Endothelial cell of umbilical vein (primary cell): ENCODE measurements at regions not wholly inside any gene's neighbourhood (a gene's known extent, or its start where the extent isn't known, plus 50 kb on each side); places are given as distances from the start of the nearest gene placed in this dataset.

Experiments used
- BruUV-seq: library from RNA; stranded (reverse); fragments of 400-500 nt; replicated peaks from 2 replicates; lab custom pipeline; 2021; lab: Mats Ljungman, UMichigan
- CTCF ChIA-PET: fragments of 300-600, 350-600 bp; sonication (Branson Sonifier 250); formaldehyde crosslinking; loops from one replicate; lab custom pipeline; 2021; ENCODE audit warnings: antibody characterized with exemption, inconsistent platforms; lab: Charles Lee
- POLR2A ChIA-PET: fragments of 300-600, 350-600 bp; sonication (Branson Sonifier 250); formaldehyde crosslinking; loops from one replicate; lab custom pipeline; 2021; ENCODE audit warnings: antibody characterized with exemption, inconsistent platforms; lab: Charles Lee
- DNase-seq: peaks from one replicate; pipeline ENCODE4 v3.0.0-alpha.2; 2011; ENCODE audit warnings: low read depth, low spot score
- FAIRE-seq: peaks from 2 replicates; lab custom pipeline; 2011; peaks lifted over from hg19 to GRCh38; lab: Jason Lieb, UNC
- H2AFZ ChIP-seq: 2 replicates; pipeline ENCODE4 v1.6.0; 2012; ENCODE audit warnings: low read depth, low read length, control low read depth, inconsistent platforms
- H3K27ac ChIP-seq: 2 replicates; pipeline ENCODE4 v1.5.1; 2011; ENCODE audit warnings: low read depth, mild to moderate bottlenecking, control low read depth, low read length, moderate library complexity; ENCODE audit not compliant: insufficient read depth
- H3K27me3 ChIP-seq, 2 experiments: 2 replicates each; pipeline versions ENCODE4 v1.6.0 to v1.6.1; 2011; ENCODE audit warnings: low read length in 2 of 2, mixed read lengths in 1 of 2; ENCODE audit not compliant: control insufficient read depth in 2 of 2, insufficient read depth in 2 of 2
- H3K36me3 ChIP-seq, 2 experiments: 2 replicates in 1 of 2; 3 replicates in 1 of 2; pipeline ENCODE4 v1.5.1; 2011; ENCODE audit warnings: low read length in 2 of 2, mild to moderate bottlenecking in 1 of 2, moderate library complexity in 1 of 2; ENCODE audit not compliant: control insufficient read depth in 2 of 2, insufficient read depth in 2 of 2; ENCODE audit errors: extremely low read depth in 1 of 2
- H3K4me1 ChIP-seq: 3 replicates; pipeline ENCODE4 v1.5.1; 2011; ENCODE audit warnings: mild to moderate bottlenecking, low read length; ENCODE audit not compliant: control insufficient read depth, insufficient read depth; ENCODE audit errors: extremely low read depth
- H3K4me2 ChIP-seq: 2 replicates; pipeline ENCODE4 v1.6.1; 2011; ENCODE audit warnings: low read length, control low read depth, mixed read lengths; ENCODE audit not compliant: insufficient read depth
- H3K4me3 ChIP-seq, 3 experiments: fragments of 200-600 bp in 1 of 3; sonication (generic), shearing (Covaris generic) in 1 of 3; replicated peaks in 1 of 3; 2 replicates each; pipeline ENCODE4 v1.5.1; 2011 to 2016; ENCODE audit warnings: control low read depth in 3 of 3, low read length in 3 of 3, mild to moderate bottlenecking in 2 of 3, inconsistent platforms in 1 of 3, low read depth in 1 of 3, moderate library complexity in 1 of 3; ENCODE audit not compliant: insufficient read depth in 1 of 3
- H3K79me2 ChIP-seq: 2 replicates; pipeline ENCODE4 v1.6.0; 2012; ENCODE audit warnings: low read length, inconsistent platforms; ENCODE audit not compliant: control insufficient read depth, insufficient read depth
- H3K9ac ChIP-seq: replicated peaks from 2 replicates; pipeline ENCODE3; 2011; ENCODE audit warnings: low read length, control low read depth; ENCODE audit not compliant: insufficient read depth; ENCODE audit errors: extremely low read depth
- H3K9me1 ChIP-seq: replicated peaks from 3 replicates; pipeline ENCODE4 v1.6.0; 2011; ENCODE audit warnings: mild to moderate bottlenecking, low read length; ENCODE audit not compliant: control insufficient read depth, insufficient read depth; ENCODE audit errors: extremely low read depth
- H3K9me3 ChIP-seq: replicated peaks from 2 replicates; pipeline ENCODE4 v1.5.1; 2012; ENCODE audit warnings: low read length, inconsistent platforms; ENCODE audit not compliant: control insufficient read depth, insufficient read depth
- H4K20me1 ChIP-seq: replicated peaks from 2 replicates; pipeline ENCODE3; 2011; ENCODE audit warnings: mild to moderate bottlenecking, low read length; ENCODE audit not compliant: control insufficient read depth, insufficient read depth; ENCODE audit errors: extremely low read depth
- EZH2 ChIP-seq: IDR thresholded peaks from 2 replicates; pipeline ENCODE4 v1.6.1; 2012; ENCODE audit warnings: borderline replicate concordance, low read depth, mild to moderate bottlenecking, moderate library complexity, low read length, inconsistent platforms; ENCODE audit not compliant: severe bottlenecking
- FOS ChIP-seq: IDR thresholded peaks from 2 replicates; pipeline ENCODE4 v1.6.1; 2011; ENCODE audit warnings: mild to moderate bottlenecking, low read length, moderate library complexity, borderline replicate concordance; ENCODE audit not compliant: insufficient read depth
- GATA2 ChIP-seq: IDR thresholded peaks from 2 replicates; pipeline ENCODE4 v1.7.0; 2011; ENCODE audit warnings: low read depth, mild to moderate bottlenecking, moderate library complexity, mixed read lengths, low read length; ENCODE audit not compliant: insufficient read length, insufficient read depth
- JUN ChIP-seq: IDR thresholded peaks from 2 replicates; pipeline ENCODE4 v1.6.1; 2011; ENCODE audit warnings: borderline replicate concordance, low read depth; ENCODE audit not compliant: insufficient read length, insufficient read depth
- MYC ChIP-seq: IDR thresholded peaks from one replicate; pipeline ENCODE4 v1.6.1; 2011; ENCODE audit warnings: mild to moderate bottlenecking, low read depth, low read length
- POLR2A ChIP-seq: IDR thresholded peaks from 2 replicates; pipeline ENCODE4 v1.6.1; 2012; ENCODE audit warnings: low read depth, mild to moderate bottlenecking, control low read depth, low read length
- POLR2AphosphoS5 ChIP-seq: IDR thresholded peaks from 2 replicates; pipeline ENCODE4 v1.6.1; 2012; ENCODE audit warnings: low read depth, mild to moderate bottlenecking, control low read depth, low read length, moderate library complexity; ENCODE audit not compliant: insufficient read depth
- dilution Hi-C: fragments of 300-500 bp; cut with MboI; formaldehyde crosslinking; loops from one replicate; pipeline ENCODE4 v1.15.0; 2019; ENCODE audit warnings: low sequenced_read_pairs; ENCODE audit not compliant: extremely low pct_ligation_motif_present
- intact Hi-C: fragments of 100-400 bp; cut with micrococcal nuclease; formaldehyde crosslinking; loops from one replicate; pipeline ENCODE4 v1.10.0; 2022
- TF ChIP-seq, protein P1 (sequence below): IDR thresholded peaks from 2 replicates; pipeline ENCODE4 v1.6.1; 2011; ENCODE audit not compliant: insufficient read depth, insufficient read length
- TF ChIP-seq, protein P2 (sequence below), 2 donors: IDR thresholded peaks; 1 replicate in 1 of 2; 2 replicates in 1 of 2; pipeline ENCODE4 v1.5.1; 2011; ENCODE audit warnings: low read length in 2 of 2, mild to moderate bottlenecking in 2 of 2, moderate library complexity in 2 of 2, control low read depth in 1 of 2, inconsistent platforms in 1 of 2, low read depth in 1 of 2; ENCODE audit not compliant: insufficient read depth in 1 of 2; ENCODE audit errors: extremely low read depth in 1 of 2

GRCh38 chr2:133768658-133769435 is 200.6 kb upstream of the NCKAP5 start:
- CTCF ChIA-PET: interaction anchor here (1.5 to 1.9 kb wide), 2 partner anchors 11 to 209 kb away, joined by 4 to 10 read pairs; no protein-coding TSS in a partner anchor
- intact Hi-C loops: no loop called here

GRCh38 chr2:133773854-133774653 is 205.8 kb upstream of the NCKAP5 start:
- Histone ChIP-seq H3K79me2 (no peaks in the 10 kb centered on the region), H4K20me1 (no peaks in the 10 kb centered on the region), H3K9ac (no peak overlapping the region), H3K4me3 (no peak overlapping the region), H3K4me2 (no peak overlapping the region), H3K9me3 (no peaks in the 10 kb centered on the region), H3K27ac (no peak overlapping the region), H3K36me3 (no peaks in the 10 kb centered on the region), H2AFZ (peak overlapping the region; percentile 3), H3K27me3 (no peaks in the 10 kb centered on the region), H3K4me1 (peaks cover 3% of the 10 kb centered on the region), H3K9me1 (no peaks in the 10 kb centered on the region)
- intact Hi-C loops (no loop called here), dilution Hi-C loops (no loop called here)
- POLR2A ChIA-PET: no interaction called here
- CTCF ChIA-PET: no interaction called here
- FAIRE-seq (no peak), DNase-seq (no peak)
- BruUV-seq: no TSS peak
- TF ChIP-seq FOS (no peak), GATA2 (no peak), MYC (no peak), POLR2AphosphoS5 (no peak), EZH2 (no peak), POLR2A (no peak), JUN (no peak)
- TF ChIP-seq, protein P1, sequence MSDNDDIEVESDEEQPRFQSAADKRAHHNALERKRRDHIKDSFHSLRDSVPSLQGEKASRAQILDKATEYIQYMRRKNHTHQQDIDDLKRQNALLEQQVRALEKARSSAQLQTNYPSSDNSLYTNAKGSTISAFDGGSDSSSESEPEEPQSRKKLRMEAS: no peak
- TF ChIP-seq, protein P2, sequence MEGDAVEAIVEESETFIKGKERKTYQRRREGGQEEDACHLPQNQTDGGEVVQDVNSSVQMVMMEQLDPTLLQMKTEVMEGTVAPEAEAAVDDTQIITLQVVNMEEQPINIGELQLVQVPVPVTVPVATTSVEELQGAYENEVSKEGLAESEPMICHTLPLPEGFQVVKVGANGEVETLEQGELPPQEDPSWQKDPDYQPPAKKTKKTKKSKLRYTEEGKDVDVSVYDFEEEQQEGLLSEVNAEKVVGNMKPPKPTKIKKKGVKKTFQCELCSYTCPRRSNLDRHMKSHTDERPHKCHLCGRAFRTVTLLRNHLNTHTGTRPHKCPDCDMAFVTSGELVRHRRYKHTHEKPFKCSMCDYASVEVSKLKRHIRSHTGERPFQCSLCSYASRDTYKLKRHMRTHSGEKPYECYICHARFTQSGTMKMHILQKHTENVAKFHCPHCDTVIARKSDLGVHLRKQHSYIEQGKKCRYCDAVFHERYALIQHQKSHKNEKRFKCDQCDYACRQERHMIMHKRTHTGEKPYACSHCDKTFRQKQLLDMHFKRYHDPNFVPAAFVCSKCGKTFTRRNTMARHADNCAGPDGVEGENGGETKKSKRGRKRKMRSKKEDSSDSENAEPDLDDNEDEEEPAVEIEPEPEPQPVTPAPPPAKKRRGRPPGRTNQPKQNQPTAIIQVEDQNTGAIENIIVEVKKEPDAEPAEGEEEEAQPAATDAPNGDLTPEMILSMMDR (IDR thresholded peaks at IDR 0.05; ENCODE audit: extremely low read depth in 1 of 2, insufficient read depth in 1 of 2, low read depth in 1 of 2, low read length in 2 of 2): no peak

More at GRCh38 chr2:133768658-133769435, 200.6 kb upstream of the NCKAP5 start:
- no peak for DNase-seq
- Histone ChIP-seq H3K9ac (no peak overlapping the region), H2AFZ (no peak overlapping the region), H3K79me2 (no peaks in the 10 kb centered on the region), H3K9me3 (no peaks in the 10 kb centered on the region), H3K36me3 (no peaks in the 10 kb centered on the region), H3K27me3 (no peaks in the 10 kb centered on the region), H4K20me1 (no peaks in the 10 kb centered on the region), H3K4me1 (no peaks in the 10 kb centered on the region), H3K4me2 (no peak overlapping the region), H3K9me1 (no peaks in the 10 kb centered on the region), H3K4me3 (no peak overlapping the region), H3K27ac (no peak overlapping the region)
- dilution Hi-C loops: no loop called here
- FAIRE-seq: no peak
- BruUV-seq: no TSS peak
- POLR2A ChIA-PET: no interaction called here
- TF ChIP-seq JUN (no peak), EZH2 (no peak), GATA2 (no peak), POLR2A (no peak), MYC (no peak)
- TF ChIP-seq, protein P1: no peak
